HUES6 (cell line): ENCODE measurements at regions not wholly inside any gene's neighbourhood (a gene's known extent, or its start where the extent isn't known, plus 50 kb on each side); places are given as distances from the start of the nearest gene placed in this dataset.
"Not testable (repeated sequence)": the region's sequence is repeated elsewhere in the genome, so short reads cannot be mapped to it uniquely, and the experiment has no call there.

Experiments used
- H3K27ac ChIP-seq: 2 replicates; pipeline ENCODE4 v1.7.0; 2013; ENCODE audit warnings: low read depth, mild to moderate bottlenecking, low read length, inconsistent platforms
- H3K27me3 ChIP-seq: 2 replicates; pipeline ENCODE4 v1.6.1; 2013; ENCODE audit warnings: low read length; ENCODE audit not compliant: control insufficient read depth, insufficient read depth
- H3K36me3 ChIP-seq: 2 replicates; pipeline ENCODE4 v1.6.1; 2013; ENCODE audit warnings: low read length; ENCODE audit not compliant: control insufficient read depth, insufficient read depth
- H3K4me1 ChIP-seq: 2 replicates; pipeline ENCODE4 v1.6.1; 2013; ENCODE audit warnings: low read length; ENCODE audit not compliant: control insufficient read depth, insufficient read depth
- H3K4me3 ChIP-seq: 2 replicates; pipeline ENCODE4 v1.5.1; 2013; ENCODE audit warnings: low read depth, low read length
- H3K9ac ChIP-seq: one replicate; pipeline ENCODE4 v1.6.1; 2013; ENCODE audit warnings: mild to moderate bottlenecking, low read length
- H3K9me3 ChIP-seq: 2 replicates; pipeline ENCODE4 v1.6.1; 2013; ENCODE audit warnings: low read depth, low read length; ENCODE audit not compliant: control insufficient read depth, insufficient read depth

DNA sequence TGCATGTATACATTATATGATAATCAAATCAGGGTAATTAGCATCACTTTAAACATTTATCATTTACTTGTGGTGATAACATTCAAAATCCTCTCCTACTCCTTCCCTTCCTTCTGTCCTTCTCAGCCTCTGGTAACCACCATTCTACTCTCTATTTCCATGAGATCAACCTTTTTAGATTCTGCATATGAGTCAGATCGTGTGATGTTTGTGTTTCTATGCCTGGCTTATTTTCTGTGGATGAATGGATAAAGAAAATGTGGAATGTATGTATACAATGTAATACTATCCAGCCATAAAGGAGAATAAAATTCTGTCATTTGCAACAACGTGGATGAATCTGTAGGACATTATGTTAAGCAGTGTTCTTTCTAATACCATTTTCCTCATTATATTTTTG, 123.9 kb downstream of the NAA11 start:
- Histone ChIP-seq H3K36me3 (no peaks in the 10 kb centered on the region), H3K4me3 (no peak overlapping the region), H3K27me3 (no peaks in the 10 kb centered on the region), H3K4me1 (no peaks in the 10 kb centered on the region), H3K27ac (no peak overlapping the region), H3K9me3 (no peaks in the 10 kb centered on the region), H3K9ac (no peak overlapping the region)

DNA sequence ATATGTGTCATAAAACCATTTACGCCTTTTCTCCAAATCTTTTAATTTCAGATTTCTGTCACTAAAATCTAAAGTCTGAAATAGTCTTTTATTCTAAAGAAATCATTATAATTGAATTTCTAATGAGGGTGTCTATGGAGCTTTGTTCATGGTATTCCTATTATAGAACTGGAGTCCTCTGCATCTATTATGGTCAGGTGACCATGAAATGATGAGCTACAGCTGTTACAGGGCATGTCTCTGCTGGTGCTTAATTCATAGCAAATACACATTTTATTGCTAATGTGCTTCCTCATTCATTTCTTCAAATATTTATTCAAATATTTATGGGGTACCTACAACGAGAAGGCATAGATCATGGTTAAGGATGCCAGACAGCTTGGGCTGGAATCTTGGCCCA, 126.1 kb downstream of the NAA11 start:
- H3K27me3 ChIP-seq: no peaks in the 10 kb centered on the region
- no peaks in the 10 kb centered on the region for H3K36me3 ChIP-seq
- no peak overlapping the region for H3K4me3 ChIP-seq
- no peaks in the 10 kb centered on the region for H3K4me1 ChIP-seq
- H3K9ac ChIP-seq: no peak overlapping the region
- no peak overlapping the region for H3K27ac ChIP-seq
- H3K9me3 ChIP-seq: no peaks in the 10 kb centered on the region

DNA sequence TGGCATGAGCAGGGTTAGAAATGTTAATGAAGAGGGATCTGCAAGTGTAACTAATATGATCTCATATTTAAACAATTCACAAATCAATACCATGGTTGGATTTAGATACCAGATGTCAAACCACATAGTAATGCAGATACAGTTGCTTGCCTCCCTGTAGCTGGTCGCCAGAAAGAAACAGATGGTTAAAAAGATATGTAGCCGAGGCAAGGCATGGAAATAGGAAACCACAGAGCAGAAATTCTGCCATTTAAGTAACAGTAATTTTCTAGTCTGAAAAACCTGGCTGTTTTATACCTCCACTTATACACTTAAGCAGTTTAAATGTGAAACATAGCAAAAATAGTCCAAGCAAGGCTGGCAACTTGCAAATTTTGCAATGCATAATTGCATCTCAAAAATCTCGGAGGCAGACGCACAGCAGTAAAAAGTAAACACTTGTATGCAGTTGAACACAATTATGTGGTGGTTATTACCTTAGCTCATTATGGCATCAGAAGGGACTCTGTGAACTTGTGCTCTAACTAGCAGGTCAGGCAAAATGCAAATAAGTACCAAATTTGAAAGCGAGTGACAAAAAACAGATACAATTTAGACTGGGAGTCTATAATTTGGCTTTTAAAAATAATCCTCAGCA, 126.8 kb downstream of the NAA11 start:
- Histone ChIP-seq H3K4me3 (no peak overlapping the region), H3K9ac (no peak overlapping the region), H3K27me3 (no peaks in the 10 kb centered on the region), H3K36me3 (no peaks in the 10 kb centered on the region), H3K27ac (no peak overlapping the region), H3K9me3 (no peaks in the 10 kb centered on the region), H3K4me1 (no peaks in the 10 kb centered on the region)

DNA sequence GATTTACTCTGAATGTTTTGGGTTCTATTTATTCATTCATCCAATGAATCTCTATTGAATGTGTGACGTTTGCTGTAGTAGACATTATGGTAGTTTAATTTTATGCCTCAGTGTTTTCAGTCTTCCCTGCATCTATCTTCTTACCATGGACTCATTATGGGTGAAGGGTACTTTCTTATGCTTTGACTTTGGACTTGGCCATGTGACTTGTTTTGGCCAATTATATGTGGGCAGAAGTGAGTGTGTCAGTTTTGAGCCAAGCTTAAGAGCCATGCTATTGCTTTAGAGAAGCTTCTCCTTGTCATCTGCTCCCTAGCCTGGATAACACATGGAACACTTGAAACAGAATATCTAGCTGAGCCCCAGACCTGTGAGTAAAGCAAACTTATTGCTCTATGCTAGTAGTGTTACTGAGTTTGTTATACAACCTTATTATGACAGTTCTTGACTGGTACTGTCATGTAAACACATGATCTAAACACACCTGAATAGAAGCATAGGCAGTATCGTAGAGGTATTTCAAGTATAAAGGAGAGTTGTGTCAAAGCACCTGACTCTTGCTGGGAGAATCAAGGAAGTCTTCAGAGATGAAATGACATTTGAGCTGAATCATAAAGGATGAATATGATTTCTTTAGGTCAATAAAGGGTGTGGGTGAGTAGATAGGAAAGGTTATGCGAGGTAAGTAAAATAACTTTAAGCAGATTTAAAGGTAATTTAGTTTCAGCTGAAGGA, 128.4 kb downstream of the NAA11 start:
- no peaks in the 10 kb centered on the region for H3K36me3 ChIP-seq
- no peaks in the 10 kb centered on the region for H3K27me3 ChIP-seq
- no peaks in the 10 kb centered on the region for H3K4me1 ChIP-seq
- no peak overlapping the region for H3K4me3 ChIP-seq
- H3K9ac ChIP-seq: no peak overlapping the region
- H3K9me3 ChIP-seq: no peaks in the 10 kb centered on the region
- H3K27ac ChIP-seq: no peak overlapping the region

DNA sequence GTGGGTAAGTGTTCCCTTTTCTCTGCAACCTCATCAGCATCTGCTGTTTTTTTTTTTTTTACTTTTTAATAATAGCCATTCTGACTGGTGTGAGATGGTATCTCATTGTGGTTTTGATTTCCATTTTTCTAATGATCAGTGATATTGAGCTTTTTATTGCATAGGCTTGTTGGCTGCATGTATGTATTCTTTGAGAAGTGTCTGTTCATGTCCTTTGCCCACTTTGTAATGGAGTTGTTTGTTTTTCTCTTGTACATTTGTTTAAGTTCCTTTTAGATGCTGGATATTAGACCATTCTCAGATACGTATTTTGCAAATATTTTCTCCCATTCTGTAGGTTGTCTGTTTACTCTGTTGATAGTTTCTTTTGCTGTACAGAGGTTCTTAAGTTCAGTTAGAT, 134.6 kb downstream of the NAA11 start:
- not testable (repeated sequence) for H3K27ac ChIP-seq, H3K9ac ChIP-seq, H3K9me3 ChIP-seq, H3K36me3 ChIP-seq, H3K4me3 ChIP-seq, H3K4me1 ChIP-seq, H3K27me3 ChIP-seq

DNA sequence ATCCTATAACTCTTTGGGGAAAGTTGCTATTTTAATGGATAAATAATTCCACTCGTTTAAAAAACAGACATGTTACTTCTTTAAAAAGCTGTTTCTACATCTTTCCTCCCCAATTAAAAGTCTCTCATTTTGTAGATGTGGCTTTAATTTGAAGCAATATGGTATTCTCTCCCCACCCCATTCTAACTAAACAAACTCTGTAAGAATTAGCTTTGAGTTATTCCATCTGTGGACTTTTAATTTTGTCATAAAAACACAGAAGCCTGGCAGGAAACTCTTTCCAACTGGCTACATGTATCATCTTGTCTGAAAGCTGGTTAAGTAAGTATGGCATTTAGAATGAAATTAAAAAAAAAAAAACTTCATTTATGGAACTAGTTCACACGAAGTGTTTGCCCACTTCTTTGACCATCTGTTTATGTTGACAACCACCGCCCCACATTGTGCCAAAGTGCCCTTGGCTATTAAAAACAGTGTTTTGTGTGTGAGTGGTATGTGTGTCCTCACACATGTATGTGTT, 140.3 kb downstream of the NAA11 start:
- Histone ChIP-seq H3K9ac (no peak overlapping the region), H3K4me1 (no peaks in the 10 kb centered on the region), H3K9me3 (no peaks in the 10 kb centered on the region), H3K4me3 (no peak overlapping the region), H3K27ac (no peak overlapping the region), H3K27me3 (no peaks in the 10 kb centered on the region), H3K36me3 (no peaks in the 10 kb centered on the region)

DNA sequence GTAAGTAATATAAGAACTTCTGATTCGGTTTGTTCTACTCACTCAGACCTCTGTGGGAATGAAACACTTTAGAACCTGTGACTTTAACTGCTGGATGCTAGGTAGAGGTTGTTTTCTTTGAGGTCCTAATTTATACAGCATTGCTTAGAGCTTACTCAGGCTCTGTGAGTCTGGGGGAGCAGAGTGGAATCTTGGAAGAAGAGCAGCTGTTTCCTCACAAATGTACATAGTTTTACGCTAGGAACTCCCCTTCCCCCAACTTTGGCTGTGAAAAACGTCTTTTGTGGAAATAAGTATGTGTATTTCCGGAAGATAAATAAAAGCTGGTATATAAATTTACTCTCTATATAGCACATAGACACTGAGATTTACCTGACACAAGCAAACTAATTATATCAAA, 141.4 kb downstream of the NAA11 start:
- no peak overlapping the region for H3K27ac ChIP-seq
- H3K36me3 ChIP-seq: no peaks in the 10 kb centered on the region
- H3K4me3 ChIP-seq: no peak overlapping the region
- no peaks in the 10 kb centered on the region for H3K9me3 ChIP-seq
- no peaks in the 10 kb centered on the region for H3K27me3 ChIP-seq
- H3K9ac ChIP-seq: no peak overlapping the region
- H3K4me1 ChIP-seq: no peaks in the 10 kb centered on the region

DNA sequence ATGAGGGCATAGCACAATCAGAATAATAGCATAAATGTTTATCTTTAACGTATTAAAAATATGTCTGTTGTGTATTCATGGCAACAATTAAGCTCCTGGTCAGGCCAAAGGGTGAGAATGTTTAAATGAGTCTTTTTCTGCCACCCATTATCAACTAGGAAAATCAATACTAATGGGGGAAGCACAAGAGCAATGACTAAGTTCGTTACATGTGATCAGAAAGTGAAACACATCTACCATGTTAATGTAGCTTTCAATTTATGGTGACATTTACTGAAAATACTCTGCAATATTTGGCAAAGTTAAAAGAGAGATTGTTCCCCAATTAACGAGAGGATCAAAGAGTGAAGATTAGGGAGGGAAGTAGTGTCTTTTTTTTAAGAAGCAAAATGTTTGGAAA, 143.7 kb downstream of the NAA11 start:
- Histone ChIP-seq H3K36me3 (no peaks in the 10 kb centered on the region), H3K4me1 (no peaks in the 10 kb centered on the region), H3K27me3 (no peaks in the 10 kb centered on the region), H3K9ac (no peak overlapping the region), H3K4me3 (no peak overlapping the region), H3K27ac (no peak overlapping the region), H3K9me3 (no peaks in the 10 kb centered on the region)

DNA sequence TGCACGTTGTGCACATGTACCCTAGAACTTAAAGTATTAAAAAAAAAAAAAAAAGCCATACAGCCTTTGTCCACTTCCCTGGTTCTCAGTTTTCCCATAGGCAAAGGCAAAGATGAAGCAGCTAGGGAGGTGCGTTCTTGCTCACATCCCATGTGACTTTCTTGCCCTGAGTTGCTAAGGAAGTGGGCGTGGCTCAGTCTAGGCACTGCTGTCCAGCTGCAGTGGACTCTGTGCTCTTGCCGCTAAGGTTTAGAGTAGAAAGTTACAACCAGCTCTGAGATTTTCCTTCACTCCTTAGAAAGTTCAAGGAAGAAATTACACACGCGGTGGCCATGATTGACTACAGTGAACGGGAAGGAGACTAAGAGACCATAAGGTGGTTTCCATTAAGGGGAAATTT, 144.7 kb downstream of the NAA11 start:
- Histone ChIP-seq H3K36me3 (no peaks in the 10 kb centered on the region), H3K27me3 (no peaks in the 10 kb centered on the region), H3K4me3 (no peak overlapping the region), H3K9me3 (no peaks in the 10 kb centered on the region), H3K27ac (no peak overlapping the region), H3K4me1 (no peaks in the 10 kb centered on the region), H3K9ac (no peak overlapping the region)

DNA sequence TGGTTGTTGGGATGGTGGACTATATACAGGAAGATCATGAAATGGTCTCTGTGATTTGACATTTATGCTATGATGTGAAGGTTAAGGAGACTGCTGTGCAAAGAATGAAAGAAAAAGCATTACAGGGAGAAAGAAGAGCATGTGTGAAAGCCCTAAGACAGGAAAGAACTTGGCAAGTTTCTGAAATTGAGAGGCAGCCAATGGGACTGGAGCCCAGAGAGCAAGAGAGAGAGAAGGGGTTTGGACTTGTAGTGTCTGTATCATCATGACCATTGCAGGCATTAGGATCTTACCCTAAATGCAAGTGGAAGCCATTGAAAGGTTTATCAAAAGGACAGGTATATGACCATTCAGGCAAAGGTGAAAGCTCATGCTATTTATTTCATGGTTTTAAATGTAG, 147.1 kb downstream of the NAA11 start:
- no peaks in the 10 kb centered on the region for H3K36me3 ChIP-seq
- H3K9ac ChIP-seq: no peak overlapping the region
- no peaks in the 10 kb centered on the region for H3K9me3 ChIP-seq
- H3K27ac ChIP-seq: no peak overlapping the region
- no peaks in the 10 kb centered on the region for H3K27me3 ChIP-seq
- H3K4me1 ChIP-seq: no peaks in the 10 kb centered on the region
- no peak overlapping the region for H3K4me3 ChIP-seq

DNA sequence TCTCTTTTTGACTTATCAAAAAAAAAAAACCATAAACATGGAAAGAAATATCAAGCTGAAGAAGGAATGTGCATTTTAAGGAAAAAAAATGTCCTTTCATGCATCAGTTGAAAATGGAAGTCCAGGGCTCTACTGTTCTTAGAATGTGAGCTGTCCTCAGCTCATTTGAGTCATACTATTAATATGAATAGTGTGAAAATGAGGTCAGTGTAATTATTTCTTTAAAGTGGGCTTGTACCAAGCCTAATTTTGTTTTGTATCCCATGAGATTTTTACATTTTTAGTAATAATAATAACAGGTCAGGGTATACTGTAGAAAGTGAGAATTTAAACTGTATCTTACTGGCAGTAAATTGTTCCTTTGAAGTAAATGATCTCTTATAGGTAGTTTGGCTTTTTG, 148.5 kb downstream of the NAA11 start:
- no peaks in the 10 kb centered on the region for H3K9me3 ChIP-seq
- no peak overlapping the region for H3K4me3 ChIP-seq
- H3K4me1 ChIP-seq: no peaks in the 10 kb centered on the region
- no peak overlapping the region for H3K9ac ChIP-seq
- H3K27ac ChIP-seq: no peak overlapping the region
- H3K36me3 ChIP-seq: no peaks in the 10 kb centered on the region
- no peaks in the 10 kb centered on the region for H3K27me3 ChIP-seq
